ENCODE measurements at regions not wholly inside any gene's neighbourhood (a gene's known extent, or its start where the extent isn't known, plus 50 kb on each side); places are given as distances from the start of the nearest gene placed in this dataset.

DNA sequence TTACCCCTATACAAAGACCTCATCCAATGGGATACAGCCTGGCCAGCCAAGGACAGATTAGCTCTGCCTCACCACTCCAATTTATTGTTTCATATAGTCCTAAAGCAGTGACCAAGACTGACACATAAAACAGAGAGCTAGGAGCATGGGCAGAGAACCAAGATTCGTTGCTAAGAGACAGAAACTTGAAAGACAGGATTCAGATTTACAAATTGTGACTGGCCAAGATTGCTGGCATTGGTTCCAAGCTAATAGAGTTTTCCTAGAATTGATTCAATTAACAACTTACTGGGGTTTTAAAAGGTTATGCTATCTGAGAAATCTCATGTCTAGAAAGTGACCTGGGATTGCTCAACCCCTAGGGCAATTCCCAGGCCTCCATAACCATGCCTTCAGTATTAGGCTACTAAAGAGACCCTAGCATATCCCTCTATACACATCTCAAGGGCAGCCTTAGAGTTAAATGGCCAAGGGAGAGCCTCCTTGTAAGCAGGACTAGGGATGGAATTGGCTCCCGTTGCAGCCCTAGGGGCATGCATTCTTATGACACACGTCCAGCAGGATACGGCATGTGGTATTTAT, 75.6 kb downstream of the ICOS start:
- no peak for DNase-seq

DNA sequence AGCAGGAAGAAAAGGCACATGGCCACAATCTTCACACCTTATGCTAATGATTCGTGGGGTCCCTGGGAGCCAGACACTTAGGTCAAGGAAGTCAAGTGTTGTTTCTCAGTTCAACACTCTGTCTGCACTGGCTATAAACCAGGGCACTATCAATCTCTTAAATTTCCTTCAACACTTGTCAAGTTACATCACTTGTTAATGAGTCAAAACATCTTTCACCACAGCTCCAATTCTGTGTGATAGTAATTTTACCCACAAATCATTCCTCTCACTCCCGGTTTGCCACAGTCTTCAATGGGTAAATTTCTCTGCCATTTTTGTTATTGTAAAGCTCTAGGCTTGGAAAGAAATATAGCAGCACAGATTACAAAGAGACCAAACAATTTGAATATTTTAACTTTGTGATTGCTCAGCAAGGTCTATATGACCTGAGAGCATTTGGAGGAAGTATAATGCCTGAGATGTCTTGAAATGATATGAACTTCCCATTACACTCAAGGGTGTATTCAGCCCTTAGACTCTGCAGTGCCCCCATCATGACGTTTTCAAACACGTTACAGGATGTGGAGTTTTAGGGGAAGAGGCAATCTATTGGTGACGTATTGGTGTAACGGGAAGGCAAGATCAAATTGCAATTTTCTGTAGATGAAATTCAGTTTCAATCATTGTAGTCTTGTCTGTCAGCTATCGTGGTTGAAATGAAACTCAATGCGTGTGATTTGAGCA, 78.7 kb downstream of the ICOS start:
- peak; percentile 82 for DNase-seq

DNA sequence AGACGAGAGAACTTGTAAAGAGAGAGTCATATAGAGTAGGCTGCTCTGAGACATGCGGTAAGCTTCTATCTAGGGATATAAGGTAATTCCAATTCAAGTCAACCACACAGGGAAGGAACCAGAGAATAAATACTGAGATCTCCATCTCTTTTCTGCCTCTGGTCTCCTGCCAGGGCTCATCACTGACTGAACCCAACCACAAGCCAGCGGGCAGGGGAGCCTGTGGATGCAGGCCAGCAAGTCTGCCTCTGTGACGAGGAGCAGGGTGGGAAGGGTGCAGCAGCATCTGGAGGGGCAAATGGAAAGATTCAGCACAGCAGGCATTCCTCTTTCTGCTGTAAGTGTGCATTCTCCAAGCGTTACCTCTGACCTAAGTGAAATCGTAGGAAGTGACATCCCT, 82.2 kb downstream of the ICOS start:
- DNase-seq = no peak

DNA sequence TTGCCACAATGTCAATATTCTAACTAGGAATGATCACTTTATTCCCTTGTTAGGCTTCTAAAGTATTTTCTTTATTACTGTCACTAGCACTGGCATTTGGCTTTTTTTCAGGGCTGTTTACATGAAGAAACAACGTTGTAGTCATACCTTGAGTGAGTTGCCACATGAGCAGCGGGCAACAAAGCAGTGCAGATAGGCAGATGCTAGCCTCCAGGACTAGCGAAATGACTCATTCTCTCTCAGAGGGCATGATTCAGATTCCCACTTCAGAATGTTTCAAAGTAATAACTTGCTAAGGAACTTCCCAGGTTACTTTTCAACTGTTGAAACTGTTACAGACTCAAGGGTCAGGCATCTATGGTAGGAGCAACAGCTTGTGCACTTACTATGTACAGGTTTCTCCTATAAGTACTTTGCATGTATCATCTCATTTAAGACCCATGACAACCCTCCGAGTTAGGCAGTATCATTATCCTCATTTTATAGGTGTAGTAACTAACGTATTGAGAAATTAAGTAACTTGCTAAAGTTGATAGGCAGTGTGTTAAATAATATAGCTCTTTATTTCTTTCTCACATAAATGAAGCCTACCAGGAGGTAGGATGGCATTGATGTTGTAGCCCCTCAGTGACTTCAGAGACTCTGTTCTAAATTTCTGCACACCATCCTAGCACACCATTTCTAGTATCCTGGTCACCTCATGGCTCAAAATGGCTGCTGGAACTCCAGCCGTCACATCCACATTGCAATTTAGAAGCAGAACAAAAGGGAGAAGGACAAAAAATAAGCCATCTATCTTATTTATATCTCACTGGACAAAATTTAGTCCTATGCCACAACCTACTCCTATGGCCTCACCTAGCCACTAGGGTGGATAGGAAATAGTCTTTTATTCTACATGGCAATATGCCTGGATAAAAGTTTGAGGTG, 83.3 kb downstream of the ICOS start:
- peak; percentile 96 for DNase-seq

DNA sequence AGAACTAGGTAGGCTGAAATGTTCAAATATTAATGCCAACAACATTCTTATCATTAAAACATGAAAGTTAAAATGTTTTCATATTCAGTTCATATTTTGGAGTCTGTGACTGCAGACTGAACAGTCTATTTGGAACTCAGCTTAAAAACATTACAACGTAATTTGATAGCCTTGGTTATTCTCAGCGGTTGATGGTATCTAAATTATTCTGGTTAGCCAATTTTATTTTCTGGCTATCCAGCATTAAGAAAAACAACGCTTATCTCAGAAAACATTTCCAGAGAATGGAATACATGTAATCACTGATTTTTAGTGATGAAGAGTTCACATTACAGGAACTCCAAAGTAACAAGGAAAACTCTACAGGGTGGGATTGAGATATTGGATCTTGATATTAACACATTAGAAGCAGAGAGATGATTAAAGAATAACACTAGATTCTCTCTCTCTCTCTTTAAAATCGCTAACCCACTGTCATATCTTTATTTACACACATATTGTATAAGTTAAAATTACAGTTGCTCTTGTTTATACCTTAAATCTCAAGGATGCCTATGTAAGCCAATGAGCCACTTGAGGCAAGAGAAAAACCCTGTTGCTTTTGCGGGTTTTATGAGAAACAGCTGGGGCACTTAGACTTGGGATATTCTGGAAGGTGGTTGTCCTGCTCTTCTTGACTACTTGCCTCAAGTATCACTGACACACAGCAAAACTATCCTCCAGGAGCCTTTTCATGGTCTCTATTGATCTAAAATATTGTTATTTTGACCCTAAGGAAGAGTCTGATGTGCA, 84.9 kb downstream of the ICOS start:
- no peak for DNase-seq

DNA sequence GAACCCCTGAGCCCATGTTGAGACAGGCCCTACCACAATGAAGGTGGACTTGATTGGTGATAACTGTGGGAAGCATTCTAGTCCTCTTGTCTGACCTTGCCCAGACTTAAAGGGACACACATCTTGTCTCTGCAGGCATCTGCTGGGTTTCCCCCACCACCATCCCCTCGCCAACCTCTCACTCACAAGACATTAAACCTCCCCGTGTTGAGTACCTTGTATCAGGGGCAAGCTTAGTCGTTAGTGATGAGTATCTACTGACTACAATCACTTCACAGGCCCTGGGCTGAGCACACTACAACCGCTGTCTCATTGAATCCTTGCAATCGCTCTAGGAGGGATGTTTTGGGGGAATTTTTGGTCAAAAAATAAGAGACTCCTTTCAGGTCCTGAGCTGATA, 86.0 kb downstream of the ICOS start:
- DNase-seq = no peak

DNA sequence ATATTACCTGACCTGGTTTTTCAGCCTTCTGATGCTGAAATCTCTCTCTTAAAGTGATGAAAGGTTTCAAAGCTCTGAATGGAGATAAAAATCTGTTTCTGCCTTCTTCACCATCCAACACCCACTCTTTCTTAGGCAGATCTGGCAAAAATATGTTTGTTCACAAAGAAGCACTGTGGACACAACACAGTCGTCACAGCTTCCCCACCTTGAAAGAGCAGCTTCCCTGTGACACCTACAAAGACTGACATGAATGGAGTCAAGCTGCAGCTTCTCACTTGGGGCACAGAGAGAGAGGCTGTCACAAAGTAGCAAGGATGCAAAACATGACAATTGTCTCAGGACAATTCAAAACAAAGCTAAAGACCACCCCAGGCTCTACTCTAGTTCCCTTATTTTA, 86.5 kb downstream of the ICOS start:
- no peak for DNase-seq

DNA sequence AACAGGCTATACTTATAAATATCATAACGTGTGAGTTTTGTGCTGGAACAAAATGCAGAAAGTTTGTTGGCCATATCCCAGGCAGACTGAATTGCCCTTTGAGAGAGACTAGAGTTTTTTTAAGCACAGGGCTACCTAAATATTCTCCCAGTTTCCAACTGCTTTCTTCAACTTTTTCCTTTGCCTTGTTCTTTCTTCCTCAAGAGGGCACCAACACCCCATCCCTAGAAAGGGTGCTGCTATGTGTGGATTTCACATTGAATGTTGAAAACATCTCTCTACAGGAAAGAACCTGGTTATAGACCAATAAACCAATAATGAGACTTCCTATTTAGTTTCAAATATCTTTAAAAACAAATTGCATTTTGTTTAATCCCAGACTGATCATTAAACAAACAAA, 87.9 kb downstream of the ICOS start:
- peak; percentile 72 for DNase-seq

DNA sequence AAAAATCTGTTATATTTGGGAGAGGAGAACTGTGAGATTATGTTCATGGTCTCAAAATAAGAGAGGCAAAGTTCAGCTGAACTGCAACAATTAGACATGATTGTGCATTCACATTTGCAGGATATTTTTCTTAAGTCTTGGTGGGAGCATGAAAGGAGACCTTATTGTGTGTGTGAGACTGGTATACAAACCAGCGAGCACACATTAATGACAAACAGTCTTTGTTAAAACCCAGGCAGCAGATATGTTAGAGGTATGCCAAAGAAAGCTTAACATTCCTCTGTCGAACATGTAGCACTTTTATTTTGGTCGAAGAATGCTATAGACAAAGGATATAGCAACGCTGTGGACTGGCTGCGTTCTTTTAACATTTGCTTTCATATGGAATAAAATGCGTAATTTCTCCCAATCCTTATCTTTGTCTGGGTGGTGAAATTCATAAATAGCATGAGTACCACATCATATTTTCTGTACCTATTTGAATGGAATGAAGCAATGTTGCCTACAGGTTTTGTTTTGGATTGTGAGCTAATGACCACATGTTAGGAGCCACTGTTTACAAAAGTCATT, 88.4 kb downstream of the ICOS start:
- no peak for DNase-seq

DNA sequence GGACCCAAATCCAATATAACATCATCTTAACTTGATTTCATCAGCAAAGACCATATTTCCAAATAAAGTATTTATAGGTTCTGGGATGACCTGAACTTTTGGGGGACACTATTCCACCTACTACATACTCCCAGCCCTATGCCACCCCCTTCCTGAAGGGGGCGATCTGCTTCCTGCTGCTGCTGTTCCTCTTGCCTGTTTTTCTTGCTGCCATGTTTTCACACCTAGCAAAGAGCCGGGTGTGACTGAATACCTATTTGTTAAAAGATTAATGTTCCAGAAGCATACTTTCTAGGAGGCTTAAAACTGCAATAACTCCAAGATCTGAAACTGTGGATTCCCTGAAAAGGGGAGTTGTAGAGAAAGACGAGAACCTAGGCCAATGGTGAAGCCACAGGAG, 89.7 kb downstream of the ICOS start:
- DNase-seq = no peak

DNA sequence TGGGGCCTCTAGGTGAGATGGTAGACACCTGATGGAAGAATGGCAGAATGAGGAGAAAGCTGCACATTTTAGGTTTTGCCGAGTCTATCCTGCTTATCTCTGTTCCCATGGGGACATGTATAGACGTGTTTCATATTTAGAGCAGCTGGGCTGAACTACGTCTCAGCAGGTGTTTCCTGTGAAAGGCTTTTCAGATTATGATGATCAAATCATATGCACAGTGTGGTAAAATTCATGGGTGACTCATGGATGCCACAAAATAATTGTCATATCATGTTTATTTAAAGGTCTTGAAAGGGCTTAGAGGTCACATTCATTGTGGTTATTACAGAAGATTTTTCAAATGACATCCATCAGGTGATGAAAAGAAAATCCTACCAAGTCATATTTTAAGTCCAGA, 90.5 kb downstream of the ICOS start:
- DNase-seq = peak; percentile 77

DNA sequence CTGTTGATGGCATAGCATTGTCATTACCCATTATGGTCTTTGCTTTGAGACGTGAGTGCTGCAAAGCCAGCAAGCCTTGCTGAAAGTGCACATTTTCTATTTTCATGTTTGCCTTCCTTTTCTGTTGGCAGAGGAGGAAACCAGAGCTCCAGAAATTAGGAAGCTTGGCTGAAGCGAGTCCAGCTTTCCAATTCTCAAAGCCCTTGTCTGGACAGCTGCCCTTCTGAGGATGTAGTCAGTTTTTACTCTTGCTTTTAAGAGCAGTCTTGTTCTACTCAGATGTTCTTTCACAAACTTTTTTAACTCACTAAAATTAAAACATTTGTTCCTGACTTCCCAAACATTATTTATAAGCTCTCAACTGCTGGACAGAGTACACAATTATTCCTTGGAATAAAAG, 93.8 kb downstream of the ICOS start:
- DNase-seq = no peak

DNA sequence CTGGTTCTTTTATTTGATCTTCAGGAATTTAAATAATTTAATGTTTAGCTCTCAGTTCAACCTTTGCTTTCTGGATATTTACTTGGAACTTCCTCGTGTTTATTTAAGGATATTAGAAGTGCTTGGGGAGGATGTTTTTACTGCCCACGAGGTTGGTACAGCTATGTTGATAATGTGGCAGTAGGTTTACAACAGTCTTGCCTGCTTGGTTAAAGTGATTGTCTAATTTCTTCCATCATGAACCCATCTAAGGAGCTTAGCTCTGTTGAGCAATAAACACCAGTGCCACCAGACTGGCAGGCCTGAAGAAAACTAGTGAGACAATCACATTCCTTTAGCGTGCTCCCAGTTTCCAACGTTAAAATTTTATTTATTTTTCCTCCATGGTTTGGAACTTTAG, 94.5 kb downstream of the ICOS start:
- DNase-seq = no peak

DNA sequence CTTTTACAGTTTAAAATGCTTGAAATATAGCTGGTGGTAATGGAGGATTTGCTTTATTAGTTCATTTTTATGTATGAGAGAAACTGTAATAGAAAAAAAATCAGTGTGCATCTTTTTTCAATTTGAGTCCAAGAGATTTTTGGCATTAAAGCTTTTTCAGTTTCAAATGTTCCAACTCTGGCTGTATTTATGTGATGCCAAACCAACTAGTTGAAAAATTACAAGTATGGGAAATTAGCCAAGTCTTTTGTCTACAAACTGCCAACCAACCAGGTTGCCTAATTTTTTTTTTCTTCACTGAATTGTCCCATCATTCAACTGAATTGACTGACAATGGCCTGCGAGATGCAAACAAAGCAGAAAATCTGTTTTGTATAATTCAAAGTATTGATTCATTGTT, 95.7 kb downstream of the ICOS start:
- no peak for DNase-seq

DNA sequence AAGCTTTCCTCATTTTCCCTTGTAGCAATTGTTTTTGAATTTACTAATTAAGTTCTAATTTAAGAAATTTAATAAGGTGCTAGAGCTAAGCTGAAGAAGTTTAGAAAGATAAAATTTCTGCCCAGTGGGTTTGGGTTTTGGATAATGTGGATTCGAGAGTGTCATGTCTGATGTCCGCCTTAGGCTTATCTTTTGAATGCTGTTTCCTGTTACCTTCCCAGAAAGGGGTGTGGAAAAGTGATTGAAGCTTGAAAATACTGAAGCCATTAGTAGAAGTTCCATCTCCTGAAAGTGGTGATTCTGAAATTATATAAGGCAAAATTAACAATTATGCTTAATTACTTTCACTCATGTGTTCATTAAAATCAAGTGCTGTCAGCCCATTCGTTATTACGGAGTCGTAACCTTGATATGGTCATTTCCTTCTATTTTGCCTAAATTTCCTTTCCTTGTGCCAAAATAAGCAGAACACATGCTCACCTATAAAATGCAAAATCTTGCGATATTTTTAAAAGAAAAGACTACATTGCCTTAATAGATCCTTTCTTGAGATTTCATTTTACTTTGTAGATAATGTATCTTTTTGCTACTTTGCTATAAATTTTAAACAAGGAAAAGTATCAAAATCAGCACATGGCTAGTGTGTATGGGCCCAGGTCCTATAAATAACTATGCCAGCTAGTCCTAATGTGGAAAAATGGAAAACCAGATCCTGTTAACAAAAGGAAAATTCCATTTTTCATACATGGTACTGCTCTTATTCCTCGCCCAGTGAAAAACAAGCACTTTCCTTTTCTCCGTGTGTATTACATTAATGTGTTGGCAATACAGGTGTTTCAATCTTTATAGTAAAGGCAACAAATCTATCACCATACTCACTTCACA, 97.3 kb downstream of the ICOS start:
- no peak for DNase-seq

DNA sequence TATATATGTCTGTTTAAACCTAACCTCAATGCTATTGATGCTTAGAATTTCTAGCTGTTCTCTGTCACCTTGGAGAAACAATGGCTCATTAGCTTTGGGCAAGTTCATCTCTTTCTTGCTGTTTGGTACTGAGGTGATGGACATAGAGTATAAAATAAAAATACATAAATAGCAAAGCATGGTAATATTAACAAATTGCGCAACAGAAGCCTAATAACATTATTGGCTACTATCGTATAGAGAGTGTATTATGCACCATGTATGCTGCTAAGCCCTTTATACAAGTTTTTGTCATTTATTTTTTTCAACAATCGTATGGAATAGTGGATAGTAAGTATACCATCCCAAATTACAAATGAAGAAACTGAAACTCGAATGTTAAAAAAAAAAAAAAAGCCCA, 100.1 kb downstream of the ICOS start:
- DNase-seq = no peak

DNA sequence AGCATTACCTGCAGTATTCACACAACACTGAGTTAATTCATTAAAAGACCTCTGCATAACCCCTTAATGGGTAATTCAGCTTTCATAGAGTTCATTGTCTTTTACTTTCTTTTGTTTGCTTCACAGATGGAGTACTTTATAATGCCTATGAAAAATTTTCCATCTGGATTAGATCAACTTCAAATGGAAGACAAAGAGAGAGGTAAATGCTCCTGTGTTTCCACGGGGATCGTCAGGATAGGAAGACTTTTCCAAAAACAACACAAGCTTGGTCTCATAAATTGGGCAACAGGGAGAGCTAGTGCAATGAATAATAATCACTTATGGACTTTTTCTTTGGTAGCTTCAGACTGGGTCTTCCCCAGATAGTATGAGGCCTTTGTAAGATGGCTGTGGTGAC, 100.7 kb downstream of the ICOS start:
- no peak for DNase-seq

DNA sequence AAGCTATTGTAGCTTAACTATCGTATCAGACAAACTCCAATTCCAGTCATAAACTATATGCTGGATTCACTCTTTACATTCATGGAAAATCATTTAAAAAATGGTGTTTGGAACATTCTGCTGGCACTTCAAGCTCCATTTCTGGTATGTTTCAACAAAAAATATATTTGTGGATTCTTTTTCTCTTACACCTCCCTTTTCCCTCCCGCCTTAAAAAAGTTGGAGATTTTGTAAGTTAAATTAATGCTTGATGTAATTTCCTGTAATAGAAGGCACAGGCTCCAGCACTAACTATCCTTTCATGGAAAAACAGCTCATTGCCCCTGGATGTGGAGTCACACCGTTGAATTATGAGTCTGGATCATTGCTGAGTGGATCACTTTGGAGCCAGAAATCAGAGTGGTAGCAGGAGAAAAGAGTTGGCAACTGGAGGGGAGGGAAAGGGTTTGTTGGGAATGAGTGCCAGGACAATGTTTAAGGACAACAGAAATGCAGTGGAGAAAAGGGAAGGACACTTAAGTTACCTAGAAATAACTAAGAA, 102.8 kb downstream of the ICOS start:
- no peak for DNase-seq

DNA sequence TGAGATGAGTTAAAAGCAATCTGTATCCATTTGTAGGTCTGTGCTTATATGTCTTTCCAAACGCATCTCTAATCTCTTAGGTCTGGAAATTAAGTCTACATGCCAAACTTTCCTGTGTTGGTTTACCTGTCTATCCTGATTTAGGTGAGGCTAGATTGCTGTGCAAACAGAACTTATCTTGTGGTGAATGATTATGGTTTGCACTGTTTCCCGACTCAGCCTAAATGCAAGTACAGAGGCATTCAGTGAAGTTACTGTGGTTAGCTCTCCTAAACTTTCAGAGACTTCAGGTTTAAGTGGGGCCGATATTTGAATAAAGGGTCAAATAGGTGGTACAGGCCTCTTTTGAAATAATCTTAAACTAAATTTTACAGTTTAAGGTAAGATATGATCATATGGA, 103.5 kb downstream of the ICOS start:
- DNase-seq = no peak

DNA sequence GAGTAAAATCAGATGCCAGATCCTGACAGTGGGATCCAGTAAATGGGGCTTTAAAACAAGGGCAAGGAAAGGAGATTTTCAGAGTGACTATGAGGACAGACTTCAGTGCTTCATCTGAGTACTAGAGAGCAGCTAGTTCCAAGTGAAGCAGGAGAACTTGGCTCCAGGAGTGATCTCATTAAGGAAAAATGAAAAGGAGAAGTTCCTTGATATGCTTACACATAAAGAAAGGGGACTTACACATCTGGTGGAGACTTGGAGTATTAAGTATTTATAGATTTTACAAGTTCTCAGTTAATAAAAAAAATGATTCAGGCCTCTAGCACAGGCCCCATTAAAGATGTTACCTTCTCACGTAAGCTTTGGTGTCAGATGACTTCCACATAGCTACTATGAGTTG, 105.8 kb downstream of the ICOS start:
- DNase-seq = no peak

DNA sequence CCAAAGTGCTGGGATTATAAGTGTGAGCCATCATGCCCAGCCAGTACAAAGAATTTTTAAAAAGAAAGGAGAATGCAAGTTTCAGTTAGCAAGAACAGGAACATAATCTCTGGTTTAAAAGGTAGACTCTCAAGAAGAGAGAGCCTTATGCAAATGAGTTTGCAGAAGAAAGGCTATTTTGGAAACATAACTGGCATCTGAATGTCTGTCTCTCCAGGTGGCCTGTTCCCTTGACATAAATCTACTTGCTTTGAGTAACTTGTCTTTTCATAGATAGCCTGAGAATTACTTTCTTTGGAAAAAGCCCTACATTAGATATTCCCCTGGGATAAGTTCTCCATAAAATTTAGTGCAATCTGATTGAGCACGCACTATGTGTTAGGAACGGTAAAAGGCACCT, 109.6 kb downstream of the ICOS start:
- no peak for DNase-seq

DNA sequence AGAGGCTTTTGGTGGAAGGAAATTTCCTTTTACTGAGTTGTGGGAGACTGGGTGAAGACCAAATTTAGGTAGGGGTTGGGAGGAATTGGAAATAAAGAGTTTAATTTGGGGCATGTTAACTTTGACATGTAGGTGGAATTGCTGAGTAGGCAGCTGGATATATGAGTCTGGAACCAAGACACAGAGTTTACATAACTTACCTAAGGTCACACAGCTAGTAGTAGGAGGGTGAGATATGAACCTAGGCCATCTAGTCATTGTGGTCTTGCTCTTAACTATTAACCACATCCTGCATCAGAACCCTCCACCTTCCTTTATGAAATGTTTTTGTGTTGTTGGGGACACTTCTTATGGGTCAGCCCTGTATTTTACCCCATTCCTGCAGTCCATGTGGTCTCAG, 113.1 kb downstream of the ICOS start:
- peak; percentile 24 for DNase-seq
